ENCODE measurements at regions not wholly inside any gene's neighbourhood (a gene's known extent, or its start where the extent isn't known, plus 50 kb on each side); places are given as distances from the start of the nearest gene placed in this dataset.

GRCh38 chr3:71854706-71855105 lies 69.8 kb upstream of the PROK2 start:
- BruUV-seq (replicated peaks) = no TSS peak

DNA sequence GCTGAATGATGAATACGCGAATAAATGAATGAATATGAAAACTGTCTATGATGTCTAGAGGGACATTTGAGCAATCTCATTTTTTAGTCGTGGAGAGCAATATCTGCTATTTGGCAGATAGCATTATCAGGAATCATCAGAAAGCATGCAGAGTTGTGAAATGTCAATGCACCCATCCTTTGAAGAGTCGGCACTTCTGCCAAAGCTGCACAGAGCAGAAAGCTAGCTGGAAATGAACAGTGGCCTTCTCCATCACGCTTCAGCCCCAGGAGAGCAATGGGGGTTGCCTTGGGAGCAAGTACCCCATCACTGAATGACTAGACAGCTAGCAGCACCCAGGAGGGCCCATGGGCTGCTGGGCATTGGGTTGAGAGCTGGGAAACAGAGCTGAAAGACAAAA lies 69.1 kb upstream of the PROK2 start:
- no peaks in the 10 kb centered on the region for H3K9me3 ChIP-seq (ENCODE audit: low read depth, low read length, poor library complexity, severe bottlenecking)
- intact Hi-C loops (cut with micrococcal nuclease; ENCODE audit: unreplicated experiment) = no loop called here
- TF ChIP-seq CTCF (conservative IDR thresholded peaks at IDR 0.05; ENCODE audit: low read depth, low read length) (no peak), EZH2 (IDR thresholded peaks at IDR 0.05; ENCODE audit: borderline replicate concordance, low read depth, low read length, poor library complexity, severe bottlenecking) (no peak)
- H3K36me3 ChIP-seq (ENCODE audit: insufficient read depth, low read length, poor library complexity, severe bottlenecking) = no peaks in the 10 kb centered on the region
- ChIA-PET CTCF (no interaction called here), POLR2A (ENCODE audit: low non-redundant PET) (no interaction called here)
- H3K4me3 ChIP-seq (ENCODE audit: low read depth, low read length, poor library complexity, severe bottlenecking) = no peak overlapping the region
- no peaks in the 10 kb centered on the region for H3K27me3 ChIP-seq (replicated peaks; ENCODE audit: insufficient read depth, low read depth, low read length, poor library complexity)
- no peak overlapping the region for H3K27ac ChIP-seq (ENCODE audit: low read depth, low read length, poor library complexity, severe bottlenecking)
- DNase-seq (ENCODE audit: low spot score) = no peak
- BruUV-seq (replicated peaks) = no TSS peak
- H3K4me1 ChIP-seq (ENCODE audit: insufficient read depth, low read length, poor library complexity, severe bottlenecking) = no peaks in the 10 kb centered on the region

More at GRCh38 chr3:71854706-71855105, 69.8 kb upstream of the PROK2 start:
- Histone ChIP-seq H3K36me3 (ENCODE audit: insufficient read depth, low read length, poor library complexity, severe bottlenecking) (no peaks in the 10 kb centered on the region), H3K27ac (ENCODE audit: low read depth, low read length, poor library complexity, severe bottlenecking) (no peak overlapping the region), H3K4me1 (ENCODE audit: insufficient read depth, low read length, poor library complexity, severe bottlenecking) (no peaks in the 10 kb centered on the region), H3K4me3 (ENCODE audit: low read depth, low read length, poor library complexity, severe bottlenecking) (no peak overlapping the region), H3K9me3 (ENCODE audit: low read depth, low read length, poor library complexity, severe bottlenecking) (no peaks in the 10 kb centered on the region), H3K27me3 (replicated peaks; ENCODE audit: insufficient read depth, low read depth, low read length, poor library complexity) (no peaks in the 10 kb centered on the region)
- CTCF ChIA-PET = no interaction called here
- POLR2A ChIA-PET (ENCODE audit: low non-redundant PET) = no interaction called here
- TF ChIP-seq EZH2 (IDR thresholded peaks at IDR 0.05; ENCODE audit: borderline replicate concordance, low read depth, low read length, poor library complexity, severe bottlenecking) = no peak
- TF ChIP-seq CTCF (conservative IDR thresholded peaks at IDR 0.05; ENCODE audit: low read depth, low read length) = no peak
- intact Hi-C loops (cut with micrococcal nuclease; ENCODE audit: unreplicated experiment) = loop anchor here (5.0 kb wide), 1 partner anchor 122 kb away; no protein-coding TSS in a partner anchor
- DNase-seq (ENCODE audit: low spot score) = no peak

- CTCF ChIA-PET = no interaction called here
- Histone ChIP-seq H3K4me3 (ENCODE audit: low read depth, low read length, poor library complexity, severe bottlenecking) (no peak overlapping the region), H3K36me3 (ENCODE audit: insufficient read depth, low read length, poor library complexity, severe bottlenecking) (no peaks in the 10 kb centered on the region), H3K4me1 (ENCODE audit: insufficient read depth, low read length, poor library complexity, severe bottlenecking) (no peaks in the 10 kb centered on the region), H3K27ac (ENCODE audit: low read depth, low read length, poor library complexity, severe bottlenecking) (no peak overlapping the region), H3K9me3 (ENCODE audit: low read depth, low read length, poor library complexity, severe bottlenecking) (no peaks in the 10 kb centered on the region), H3K27me3 (replicated peaks; ENCODE audit: insufficient read depth, low read depth, low read length, poor library complexity) (no peaks in the 10 kb centered on the region)
- POLR2A ChIA-PET (ENCODE audit: low non-redundant PET) = no interaction called here
- intact Hi-C loops (cut with micrococcal nuclease; ENCODE audit: unreplicated experiment) = no loop called here
- BruUV-seq (replicated peaks) = no TSS peak
- no peak for DNase-seq (ENCODE audit: low spot score)
- TF ChIP-seq CTCF (conservative IDR thresholded peaks at IDR 0.05; ENCODE audit: low read depth, low read length) = no peak
- TF ChIP-seq EZH2 (IDR thresholded peaks at IDR 0.05; ENCODE audit: borderline replicate concordance, low read depth, low read length, poor library complexity, severe bottlenecking) = no peak
Measured at GRCh38 chr3:71851878-71852277, 66.9 kb upstream of the PROK2 start.
